Breast epithelium (tissue), 3 donors: ENCODE measurements at regions not wholly inside any gene's neighbourhood (a gene's known extent, or its start where the extent isn't known, plus 50 kb on each side); places are given as distances from the start of the nearest gene placed in this dataset.

Source experiments
- CTCF ChIP-seq, 3 donors: fragments of 450-650 bp; IDR thresholded peaks; one replicate each; pipeline ENCODE4 v1.5.1; 2016 to 2017; ENCODE audit warnings: antibody characterized with exemption in 3 of 3, mild to moderate bottlenecking in 3 of 3, moderate library complexity in 3 of 3
- POLR2A ChIP-seq: fragments of 450-650 bp; IDR thresholded peaks from one replicate; pipeline ENCODE4 v1.6.1; 2016; ENCODE audit warnings: antibody characterized with exemption, mild to moderate bottlenecking, moderate library complexity
- POLR2AphosphoS5 ChIP-seq, 3 donors: sonication (generic); formaldehyde crosslinking; IDR thresholded peaks; one replicate each; pipeline ENCODE4 v1.6.1; 2017; ENCODE audit warnings: antibody characterized with exemption in 3 of 3

GRCh38 chr6:170137911-170138910, 152.7 kb downstream of the DLL1 start:
- TF ChIP-seq CTCF (IDR thresholded peaks at IDR 0.05) = no peak
- no peak for TF ChIP-seq POLR2AphosphoS5 (IDR thresholded peaks at IDR 0.05)
- no peak for TF ChIP-seq POLR2A
